ENCODE measurements at regions not wholly inside any gene's neighbourhood (a gene's known extent, or its start where the extent isn't known, plus 50 kb on each side); places are given as distances from the start of the nearest gene placed in this dataset.

DNA sequence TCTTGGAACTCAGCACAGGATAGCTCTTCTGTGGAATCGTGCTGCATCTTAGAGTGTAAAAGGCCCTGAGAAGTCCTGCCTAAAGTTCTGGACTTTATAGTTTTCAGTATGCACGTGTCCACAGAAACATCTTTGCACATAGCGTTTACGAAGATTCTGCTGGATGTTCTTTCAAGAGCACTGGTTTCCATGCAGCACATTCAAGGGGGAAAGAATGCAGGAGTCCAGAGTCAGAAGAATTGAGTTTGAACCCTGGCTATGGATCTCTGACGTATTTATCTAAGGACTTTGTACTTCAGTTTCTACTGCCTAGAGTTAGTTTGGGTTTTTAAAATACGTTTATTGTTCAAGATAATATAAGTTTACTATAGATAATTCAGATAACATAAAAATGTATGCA, 282.8 kb upstream of the ZMIZ1 start:
- TF ChIP-seq POLR2A (IDR thresholded peaks at IDR 0.05) (no peak), EP300 (IDR thresholded peaks at IDR 0.05) (no peak)
- TF ChIP-seq, protein P1, sequence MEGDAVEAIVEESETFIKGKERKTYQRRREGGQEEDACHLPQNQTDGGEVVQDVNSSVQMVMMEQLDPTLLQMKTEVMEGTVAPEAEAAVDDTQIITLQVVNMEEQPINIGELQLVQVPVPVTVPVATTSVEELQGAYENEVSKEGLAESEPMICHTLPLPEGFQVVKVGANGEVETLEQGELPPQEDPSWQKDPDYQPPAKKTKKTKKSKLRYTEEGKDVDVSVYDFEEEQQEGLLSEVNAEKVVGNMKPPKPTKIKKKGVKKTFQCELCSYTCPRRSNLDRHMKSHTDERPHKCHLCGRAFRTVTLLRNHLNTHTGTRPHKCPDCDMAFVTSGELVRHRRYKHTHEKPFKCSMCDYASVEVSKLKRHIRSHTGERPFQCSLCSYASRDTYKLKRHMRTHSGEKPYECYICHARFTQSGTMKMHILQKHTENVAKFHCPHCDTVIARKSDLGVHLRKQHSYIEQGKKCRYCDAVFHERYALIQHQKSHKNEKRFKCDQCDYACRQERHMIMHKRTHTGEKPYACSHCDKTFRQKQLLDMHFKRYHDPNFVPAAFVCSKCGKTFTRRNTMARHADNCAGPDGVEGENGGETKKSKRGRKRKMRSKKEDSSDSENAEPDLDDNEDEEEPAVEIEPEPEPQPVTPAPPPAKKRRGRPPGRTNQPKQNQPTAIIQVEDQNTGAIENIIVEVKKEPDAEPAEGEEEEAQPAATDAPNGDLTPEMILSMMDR (IDR thresholded peaks at IDR 0.05): no peak

Data from tibial nerve (tissue), 4 donors.